Colonic mucosa (tissue), 4 donors: ENCODE measurements at regions not wholly inside any gene's neighbourhood (a gene's known extent, or its start where the extent isn't known, plus 50 kb on each side); places are given as distances from the start of the nearest gene placed in this dataset.

Source experiments
- DNase-seq: peaks from one replicate; pipeline ENCODE4 v3.0.0-alpha.2; 2020
- H3K27ac ChIP-seq: fragments of 200-600 bp; one replicate; pipeline ENCODE4 v1.8.0; 2021
- H3K27me3 ChIP-seq: fragments of 200-600 bp; one replicate; pipeline ENCODE4 v1.8.0; 2021
- H3K36me3 ChIP-seq: fragments of 200-600 bp; one replicate; pipeline ENCODE4 v1.8.0; 2021
- H3K4me1 ChIP-seq: fragments of 200-600 bp; one replicate; pipeline ENCODE4 v1.8.0; 2021; ENCODE audit warnings: mild to moderate bottlenecking
- H3K4me3 ChIP-seq: fragments of 200-600 bp; one replicate; pipeline ENCODE4 v1.8.0; 2021
- H3K9ac ChIP-seq, 2 donors: one replicate each; pipeline ENCODE4 v1.7.0; 2013; ENCODE audit warnings: control low read depth in 2 of 2, low read depth in 2 of 2, low read length in 2 of 2
- H3K9me3 ChIP-seq: fragments of 200-600 bp; one replicate; pipeline ENCODE4 v1.8.0; 2021
- CTCF ChIP-seq: fragments of 200-600 bp; IDR thresholded peaks from one replicate; pipeline ENCODE4 v1.8.0; 2022; ENCODE audit warnings: antibody characterized with exemption, mild to moderate bottlenecking
- intact Hi-C: fragments of 100-400 bp; cut with DNase I; formaldehyde crosslinking; loops from one replicate; pipeline ENCODE4 v1.14.1; 2022
- donor health status: healthy.
- donor health status: DM: no; HTN: no; CAD: no.
- donor health status: DM: no; HTN: no; CAD: no.

- no peak overlapping the region for H3K4me3 ChIP-seq
- no peaks in the 10 kb centered on the region for H3K27me3 ChIP-seq
- H3K27ac ChIP-seq: no peak overlapping the region
- DNase-seq: no peak
- no peaks in the 10 kb centered on the region for H3K9me3 ChIP-seq
- H3K9ac ChIP-seq: no peak overlapping the region
- no peaks in the 10 kb centered on the region for H3K4me1 ChIP-seq
- intact Hi-C loops: no loop called here
- H3K36me3 ChIP-seq: no peaks in the 10 kb centered on the region
- TF ChIP-seq CTCF: no peak
These were observed 261.2 kb downstream of the TRAM1L1 start for GRCh38 chr4:116824172-116824571.

GRCh38 chr4:116811730-116812129, 273.6 kb downstream of the TRAM1L1 start:
- intact Hi-C loops: no loop called here
- DNase-seq: no peak
- Histone ChIP-seq H3K36me3 (no peaks in the 10 kb centered on the region), H3K27me3 (no peaks in the 10 kb centered on the region), H3K4me3 (no peak overlapping the region), H3K4me1 (no peaks in the 10 kb centered on the region), H3K9ac (no peak overlapping the region), H3K27ac (no peak overlapping the region), H3K9me3 (no peaks in the 10 kb centered on the region)
- no peak for TF ChIP-seq CTCF

GRCh38 chr4:116796022-116796421, 289.4 kb downstream of the TRAM1L1 start:
- no peak for TF ChIP-seq CTCF
- Histone ChIP-seq H3K4me1 (no peaks in the 10 kb centered on the region), H3K27ac (no peak overlapping the region), H3K4me3 (no peak overlapping the region), H3K36me3 (no peaks in the 10 kb centered on the region), H3K27me3 (no peaks in the 10 kb centered on the region), H3K9me3 (no peaks in the 10 kb centered on the region), H3K9ac (no peak overlapping the region)
- no peak for DNase-seq
- intact Hi-C loops: no loop called here

- Histone ChIP-seq H3K9ac (no peak overlapping the region), H3K27me3 (no peaks in the 10 kb centered on the region), H3K27ac (no peak overlapping the region), H3K4me3 (no peak overlapping the region), H3K36me3 (no peaks in the 10 kb centered on the region), H3K9me3 (no peaks in the 10 kb centered on the region), H3K4me1 (no peaks in the 10 kb centered on the region)
- TF ChIP-seq CTCF: no peak
- intact Hi-C loops: no loop called here
- no peak for DNase-seq
These were observed 296.7 kb downstream of the TRAM1L1 start for GRCh38 chr4:116788723-116789122.

- Histone ChIP-seq H3K27me3 (no peaks in the 10 kb centered on the region), H3K36me3 (no peaks in the 10 kb centered on the region), H3K9ac (no peak overlapping the region), H3K4me1 (no peaks in the 10 kb centered on the region), H3K4me3 (no peak overlapping the region), H3K27ac (no peak overlapping the region), H3K9me3 (no peaks in the 10 kb centered on the region)
- TF ChIP-seq CTCF: no peak
- intact Hi-C loops: no loop called here
- DNase-seq: no peak
These were observed 330.3 kb downstream of the TRAM1L1 start for GRCh38 chr4:116755051-116755450.

- no peaks in the 10 kb centered on the region for H3K4me1 ChIP-seq
- no peak overlapping the region for H3K9ac ChIP-seq
- H3K27ac ChIP-seq: no peak overlapping the region
- no peak for TF ChIP-seq CTCF
- no peaks in the 10 kb centered on the region for H3K36me3 ChIP-seq
- intact Hi-C loops: no loop called here
- H3K4me3 ChIP-seq: no peak overlapping the region
- no peaks in the 10 kb centered on the region for H3K27me3 ChIP-seq
- H3K9me3 ChIP-seq: no peaks in the 10 kb centered on the region
- DNase-seq: no peak
These were observed 333.3 kb downstream of the TRAM1L1 start for GRCh38 chr4:116752027-116752426.
